ENCODE measurements at regions not wholly inside any gene's neighbourhood (a gene's known extent, or its start where the extent isn't known, plus 50 kb on each side); places are given as distances from the start of the nearest gene placed in this dataset.

DNA sequence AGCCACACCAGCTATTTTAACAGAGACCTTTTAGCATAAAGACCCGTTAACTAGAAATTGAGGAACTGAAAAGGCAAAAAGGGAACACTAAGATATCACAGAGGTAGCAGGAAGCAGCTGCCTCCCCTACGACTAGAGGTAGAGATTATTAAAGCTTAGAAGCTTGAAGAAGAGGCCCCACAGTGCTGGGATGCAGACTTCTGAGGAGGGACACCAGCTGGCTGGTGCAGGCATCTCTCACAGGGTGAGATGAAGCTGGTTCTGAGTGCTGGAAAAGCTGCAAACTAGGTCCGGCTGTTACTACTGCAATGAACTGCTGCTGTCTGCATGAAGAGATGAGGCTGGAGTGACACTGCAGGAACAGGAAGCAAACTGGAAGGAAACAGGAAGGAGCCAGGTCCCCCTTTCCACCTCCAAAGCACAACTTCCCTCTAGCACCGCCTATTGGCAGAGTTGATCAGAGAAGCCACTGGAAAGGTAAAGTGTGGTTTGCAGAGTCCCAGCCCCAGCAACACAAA is 61.2 kb upstream of the MRPS9 start:
- TF ChIP-seq, protein P1, sequence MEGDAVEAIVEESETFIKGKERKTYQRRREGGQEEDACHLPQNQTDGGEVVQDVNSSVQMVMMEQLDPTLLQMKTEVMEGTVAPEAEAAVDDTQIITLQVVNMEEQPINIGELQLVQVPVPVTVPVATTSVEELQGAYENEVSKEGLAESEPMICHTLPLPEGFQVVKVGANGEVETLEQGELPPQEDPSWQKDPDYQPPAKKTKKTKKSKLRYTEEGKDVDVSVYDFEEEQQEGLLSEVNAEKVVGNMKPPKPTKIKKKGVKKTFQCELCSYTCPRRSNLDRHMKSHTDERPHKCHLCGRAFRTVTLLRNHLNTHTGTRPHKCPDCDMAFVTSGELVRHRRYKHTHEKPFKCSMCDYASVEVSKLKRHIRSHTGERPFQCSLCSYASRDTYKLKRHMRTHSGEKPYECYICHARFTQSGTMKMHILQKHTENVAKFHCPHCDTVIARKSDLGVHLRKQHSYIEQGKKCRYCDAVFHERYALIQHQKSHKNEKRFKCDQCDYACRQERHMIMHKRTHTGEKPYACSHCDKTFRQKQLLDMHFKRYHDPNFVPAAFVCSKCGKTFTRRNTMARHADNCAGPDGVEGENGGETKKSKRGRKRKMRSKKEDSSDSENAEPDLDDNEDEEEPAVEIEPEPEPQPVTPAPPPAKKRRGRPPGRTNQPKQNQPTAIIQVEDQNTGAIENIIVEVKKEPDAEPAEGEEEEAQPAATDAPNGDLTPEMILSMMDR (conservative IDR thresholded peaks at IDR 0.05 in 1 of 2, IDR thresholded peaks at IDR 0.05 in 1 of 2; ENCODE audit: low read depth in 1 of 2, low read length in 2 of 2), result no peak
- no peak for TF ChIP-seq EZH2 (IDR thresholded peaks at IDR 0.05; ENCODE audit: low read length, missing control alignments)

Measured in fibroblast of lung (primary cell).